IMR-90 (cell line): ENCODE measurements at regions not wholly inside any gene's neighbourhood (a gene's known extent, or its start where the extent isn't known, plus 50 kb on each side); places are given as distances from the start of the nearest gene placed in this dataset.

Experiments
- ATAC-seq: fragments of 200-7000 bp; cut with Tn5 transposase; 2 replicates; pipeline ENCODE4 v1.9.1; 2020; ENCODE audit warnings: low read depth, mild to moderate bottlenecking, moderate library complexity
- BruUV-seq: library from RNA; stranded (reverse); fragments of 400-500 nt; replicated peaks from 2 replicates; lab custom pipeline; 2021; lab: Mats Ljungman, UMichigan
- CTCF ChIA-PET: fragments of 300-600 bp; formaldehyde crosslinking; extraction: SDS; loops from one replicate; lab custom pipeline; 2021; ENCODE audit warnings: antibody characterized with exemption; lab: Yijun Ruan, JAX
- POLR2A ChIA-PET: fragments of 300-600 bp; sonication (Branson Sonifier 250); formaldehyde crosslinking; loops from one replicate; lab custom pipeline; 2022; ENCODE audit warnings: antibody characterized with exemption; ENCODE audit not compliant: unreplicated experiment; lab: Charles Lee
- DNase-seq: peaks from one replicate; pipeline ENCODE4 v3.0.0; 2013
- H2AFZ ChIP-seq: replicated peaks from 2 replicates; pipeline ENCODE3; 2013; ENCODE audit warnings: low read length, mild to moderate bottlenecking; ENCODE audit not compliant: poor library complexity
- H2AK5ac ChIP-seq: 2 replicates; pipeline ENCODE4 v1.6.1; 2013; ENCODE audit warnings: low read depth, low read length, inconsistent platforms
- H2AK9ac ChIP-seq: replicated peaks from 2 replicates; pipeline ENCODE3; 2013; ENCODE audit warnings: mild to moderate bottlenecking, low read depth, low read length, moderate library complexity; ENCODE audit not compliant: poor library complexity
- H2BK120ac ChIP-seq: 2 replicates; pipeline ENCODE4 v1.6.1; 2013; ENCODE audit warnings: low read depth, low read length, inconsistent platforms
- H2BK15ac ChIP-seq: 3 replicates; pipeline ENCODE4 v1.6.1; 2013; ENCODE audit warnings: low read depth, low read length, inconsistent platforms
- H2BK20ac ChIP-seq: 2 replicates; pipeline ENCODE4 v1.6.1; 2013; ENCODE audit warnings: low read depth, mild to moderate bottlenecking, inconsistent platforms, low read length, moderate library complexity
- H2BK5ac ChIP-seq: 2 replicates; pipeline ENCODE4 v1.6.1; 2013; ENCODE audit warnings: mild to moderate bottlenecking, low read depth, low read length, inconsistent platforms; ENCODE audit not compliant: poor library complexity, severe bottlenecking
- H3K14ac ChIP-seq: replicated peaks from 2 replicates; pipeline ENCODE4 v1.6.1; 2013; ENCODE audit warnings: low read depth, low read length, inconsistent platforms
- H3K18ac ChIP-seq: 2 replicates; pipeline ENCODE4 v1.6.1; 2013; ENCODE audit warnings: low read depth, low read length, control low read depth
- H3K23ac ChIP-seq: 2 replicates; pipeline ENCODE4 v1.6.1; 2013; ENCODE audit warnings: low read depth, low read length, inconsistent platforms
- H3K27ac ChIP-seq: 2 replicates; pipeline ENCODE4 v1.5.1; 2013; ENCODE audit warnings: mild to moderate bottlenecking, control low read depth, low read length; ENCODE audit not compliant: insufficient read depth
- H3K27me3 ChIP-seq: 2 replicates; pipeline ENCODE4 v1.6.1; 2013; ENCODE audit warnings: low read length; ENCODE audit not compliant: control insufficient read depth, insufficient read depth
- H3K36me3 ChIP-seq: 2 replicates; pipeline ENCODE4 v1.6.1; 2013; ENCODE audit warnings: low read length, mixed read lengths; ENCODE audit not compliant: control insufficient read depth, insufficient read depth
- H3K4ac ChIP-seq: 2 replicates; pipeline ENCODE4 v1.6.1; 2013; ENCODE audit warnings: low read depth, low read length, inconsistent platforms
- H3K4me1 ChIP-seq: 2 replicates; pipeline ENCODE4 v1.6.1; 2013; ENCODE audit warnings: low read length, mixed read lengths; ENCODE audit not compliant: control insufficient read depth, insufficient read depth
- H3K4me2 ChIP-seq: 2 replicates; pipeline ENCODE4 v1.6.1; 2013; ENCODE audit warnings: low read depth, mild to moderate bottlenecking, control low read depth, low read length, moderate library complexity
- H3K4me3 ChIP-seq: 2 replicates; pipeline ENCODE4 v1.5.1; 2013; ENCODE audit warnings: low read depth, mild to moderate bottlenecking, control low read depth, low read length, moderate library complexity; ENCODE audit not compliant: insufficient read depth
- H3K56ac ChIP-seq: 2 replicates; pipeline ENCODE4 v1.6.1; 2013; ENCODE audit warnings: low read length, inconsistent platforms; ENCODE audit not compliant: insufficient read depth; ENCODE audit errors: extremely low read depth
- H3K79me1 ChIP-seq, 2 experiments: 2 replicates each; pipeline ENCODE4 v1.6.1; 2013; ENCODE audit warnings: low read length in 2 of 2, inconsistent platforms in 1 of 2, low read depth in 1 of 2
- H3K9ac ChIP-seq: 2 replicates; pipeline ENCODE4 v1.6.1; 2013; ENCODE audit warnings: low read depth, low read length, control low read depth
- H3K9me1 ChIP-seq: 2 replicates; pipeline ENCODE4 v1.6.1; 2013; ENCODE audit warnings: low read length, inconsistent platforms; ENCODE audit not compliant: insufficient read depth
- H3K9me3 ChIP-seq: 2 replicates; pipeline ENCODE4 v1.6.1; 2013; ENCODE audit warnings: low read length; ENCODE audit not compliant: control insufficient read depth, insufficient read depth
- H4K20me1 ChIP-seq: 2 replicates; pipeline ENCODE4 v1.6.1; 2013; ENCODE audit warnings: low read length, inconsistent platforms; ENCODE audit not compliant: insufficient read depth
- H4K5ac ChIP-seq: 2 replicates; pipeline ENCODE4 v1.6.1; 2013; ENCODE audit warnings: mild to moderate bottlenecking, low read depth, low read length, control low read depth
- H4K8ac ChIP-seq, 2 experiments: 2 replicates each; pipeline ENCODE4 v1.6.1; 2013; ENCODE audit warnings: low read depth in 2 of 2, low read length in 2 of 2, control low read depth in 1 of 2, inconsistent platforms in 1 of 2
- H4K91ac ChIP-seq: 2 replicates; pipeline ENCODE4 v1.6.1; 2013; ENCODE audit warnings: low read depth, low read length, inconsistent platforms; ENCODE audit not compliant: insufficient read depth
- BHLHE40 ChIP-seq: fragments of 150-350 bp; IDR thresholded peaks from 2 replicates; pipeline ENCODE4 v1.6.1; 2016; ENCODE audit warnings: mild to moderate bottlenecking, low read depth, low read length
- POLR2A ChIP-seq: IDR thresholded peaks from 2 replicates; pipeline ENCODE4 v1.6.1; 2012; ENCODE audit warnings: mild to moderate bottlenecking, low read depth, low read length
- RAD21 ChIP-seq: IDR thresholded peaks from 2 replicates; pipeline ENCODE4 v1.6.1; 2012; ENCODE audit warnings: low read length, improper control_type of control experiment
- RCOR1 ChIP-seq: IDR thresholded peaks from 2 replicates; pipeline ENCODE4 v1.6.1; 2012; ENCODE audit warnings: mild to moderate bottlenecking, low read length, improper control_type of control experiment; ENCODE audit not compliant: insufficient replicate concordance
- WGBS, 2 experiments: methylation state at CpG; one replicate each; pipeline versions ENCODE4 v1.1.5 to v1.1.7; 2013; ENCODE audit warnings: missing lambda C conversion rate in 2 of 2; ENCODE audit not compliant: insufficient read length in 1 of 2; ENCODE audit errors: extremely low coverage in 2 of 2; 5-methylcytosine and 5-hydroxymethylcytosine counted together
- dilution Hi-C: fragments of 300-500 bp; cut with HindIII; formaldehyde crosslinking; loops from one replicate; pipeline ENCODE4 v1.14.3; 2018; ENCODE audit warnings: low sequenced_read_pairs; ENCODE audit not compliant: unreplicated experiment
- in situ Hi-C: fragments of 300-500 bp; cut with MboI; formaldehyde crosslinking; loops from 3 replicates; pipeline ENCODE4 v1.14.3; 2019; ENCODE audit warnings: low sequenced_read_pairs, inconsistent platforms, mixed read lengths
- intact Hi-C: fragments of 100-400 bp; cut with micrococcal nuclease; formaldehyde crosslinking; loops from 2 replicates; pipeline ENCODE4 v1.10.0; 2022
- TF ChIP-seq, protein P1 (sequence below): fragments of 150-350 bp; IDR thresholded peaks from 2 replicates; pipeline ENCODE4 v1.6.1; 2016; ENCODE audit warnings: low read depth, mild to moderate bottlenecking, low read length, moderate library complexity, borderline replicate concordance

DNA sequence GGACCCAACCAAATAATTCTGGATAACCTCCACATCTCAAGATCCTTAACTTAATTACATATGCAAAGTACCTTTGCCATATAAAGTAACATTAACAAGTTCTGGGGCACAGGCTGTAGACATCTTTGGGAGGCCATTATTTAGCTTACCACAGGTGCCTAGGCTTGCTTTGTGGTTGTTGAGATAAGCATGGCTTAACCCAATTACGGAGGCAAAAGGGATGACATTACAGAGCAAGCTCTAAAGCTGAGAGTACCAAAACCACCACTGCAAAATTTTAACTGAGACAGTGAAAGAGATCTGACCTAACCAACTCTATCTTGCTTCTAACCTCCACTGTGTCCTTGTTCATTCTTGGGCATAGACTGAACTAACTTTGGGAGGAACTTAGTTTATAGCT is 502.9 kb upstream of the ATXN8OS start:
- Histone ChIP-seq H2AFZ (no peak overlapping the region), H3K9me3 (peaks cover 12% of the 10 kb centered on the region), H4K8ac (no peak overlapping the region), H2BK15ac (no peak overlapping the region), H4K91ac (no peak overlapping the region), H3K27me3 (no peaks in the 10 kb centered on the region), H2AK9ac (no peak overlapping the region), H3K14ac (no peak overlapping the region), H2BK20ac (no peak overlapping the region), H4K20me1 (no peaks in the 10 kb centered on the region), H3K79me1 (no peaks in the 10 kb centered on the region), H2BK120ac (no peak overlapping the region), H3K4ac (no peak overlapping the region), H3K4me3 (no peak overlapping the region), H3K36me3 (no peaks in the 10 kb centered on the region), H3K56ac (no peak overlapping the region), H3K4me1 (no peaks in the 10 kb centered on the region), H3K9me1 (no peaks in the 10 kb centered on the region), H2AK5ac (no peak overlapping the region), H3K4me2 (no peak overlapping the region), H3K18ac (no peak overlapping the region), H4K5ac (no peak overlapping the region), H3K23ac (no peak overlapping the region), H2BK5ac (no peak overlapping the region), H3K9ac (no peak overlapping the region), H3K27ac (no peak overlapping the region)
- BruUV-seq: no TSS peak
- intact Hi-C loops (no loop called here), in situ Hi-C loops (no loop called here), dilution Hi-C loops (no loop called here)
- TF ChIP-seq RAD21 (no peak), RCOR1 (no peak), BHLHE40 (no peak), POLR2A (no peak)
- TF ChIP-seq, protein P1, sequence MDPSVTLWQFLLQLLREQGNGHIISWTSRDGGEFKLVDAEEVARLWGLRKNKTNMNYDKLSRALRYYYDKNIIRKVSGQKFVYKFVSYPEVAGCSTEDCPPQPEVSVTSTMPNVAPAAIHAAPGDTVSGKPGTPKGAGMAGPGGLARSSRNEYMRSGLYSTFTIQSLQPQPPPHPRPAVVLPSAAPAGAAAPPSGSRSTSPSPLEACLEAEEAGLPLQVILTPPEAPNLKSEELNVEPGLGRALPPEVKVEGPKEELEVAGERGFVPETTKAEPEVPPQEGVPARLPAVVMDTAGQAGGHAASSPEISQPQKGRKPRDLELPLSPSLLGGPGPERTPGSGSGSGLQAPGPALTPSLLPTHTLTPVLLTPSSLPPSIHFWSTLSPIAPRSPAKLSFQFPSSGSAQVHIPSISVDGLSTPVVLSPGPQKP: no peak
- POLR2A ChIA-PET: no interaction called here
- no peak for ATAC-seq
- no peak for DNase-seq
- CTCF ChIA-PET: no interaction called here
- WGBS, 2 experiments: no CpG with 5 or more reads among the region's 1 CpG
